Skin of body (tissue), 1 donor: ENCODE measurements at regions not wholly inside any gene's neighbourhood (a gene's known extent, or its start where the extent isn't known, plus 50 kb on each side); places are given as distances from the start of the nearest gene placed in this dataset.
"Not testable (repeated sequence)": the region's sequence is repeated elsewhere in the genome, so short reads cannot be mapped to it uniquely, and the experiment has no call there.

Experiments used
- DNase-seq: peaks from one replicate; lab custom pipeline; 2025; lab: John Stamatoyannopoulos, UW

GRCh38 chr13:65605396-65605795 is 1624.7 kb downstream of the PCDH9 start:
- DNase-seq = no peak

- DNase-seq = no peak
Measured at GRCh38 chr13:65603160-65603559, 1627.0 kb downstream of the PCDH9 start.

GRCh38 chr13:65601855-65602254 is 1628.3 kb downstream of the PCDH9 start:
- no peak for DNase-seq

GRCh38 chr13:65600702-65601101 is 1629.4 kb downstream of the PCDH9 start:
- DNase-seq = peak; percentile 31

GRCh38 chr13:65597839-65598818 is 1632.0 kb downstream of the PCDH9 start:
- DNase-seq = peak; percentile 68

GRCh38 chr13:65595916-65596315 is 1634.2 kb downstream of the PCDH9 start:
- DNase-seq = peak; percentile 57

GRCh38 chr13:65594298-65594781 is 1635.8 kb downstream of the PCDH9 start:
- peak; percentile 64 for DNase-seq

GRCh38 chr13:65593298-65593874 is 1636.8 kb downstream of the PCDH9 start:
- no peak for DNase-seq

GRCh38 chr13:65592731-65593130 is 1637.4 kb downstream of the PCDH9 start:
- no peak for DNase-seq

GRCh38 chr13:65585346-65585745 is 1644.8 kb downstream of the PCDH9 start:
- DNase-seq = no peak

GRCh38 chr13:65584126-65584525 is 1646.0 kb downstream of the PCDH9 start:
- DNase-seq = no peak

GRCh38 chr13:65582160-65582559 is 1648.0 kb downstream of the PCDH9 start:
- no peak for DNase-seq

- DNase-seq = not testable (repeated sequence)
Measured at GRCh38 chr13:65564561-65564960, 1665.6 kb downstream of the PCDH9 start.

GRCh38 chr13:65562305-65562704 is 1667.8 kb downstream of the PCDH9 start:
- no peak for DNase-seq

- DNase-seq = no peak
Measured at GRCh38 chr13:65560936-65561335, 1669.2 kb downstream of the PCDH9 start.

GRCh38 chr13:65555962-65556361 is 1674.2 kb downstream of the PCDH9 start:
- no peak for DNase-seq

- DNase-seq = no peak
Measured at GRCh38 chr13:65553096-65553727, 1676.9 kb downstream of the PCDH9 start.

- DNase-seq = no peak
Measured at GRCh38 chr13:65551208-65551607, 1678.9 kb downstream of the PCDH9 start.

GRCh38 chr13:65540175-65540574 is 1690.0 kb downstream of the PCDH9 start:
- no peak for DNase-seq

- DNase-seq = no peak
Measured at GRCh38 chr13:65535370-65535769, 1694.8 kb downstream of the PCDH9 start.

- no peak for DNase-seq
Measured at GRCh38 chr13:65532231-65532630, 1697.9 kb downstream of the PCDH9 start.

- no peak for DNase-seq
Measured at GRCh38 chr13:65530688-65531087, 1699.4 kb downstream of the PCDH9 start.
